Lung microvascular endothelial cell (primary cell): ENCODE measurements at regions not wholly inside any gene's neighbourhood (a gene's known extent, or its start where the extent isn't known, plus 50 kb on each side); places are given as distances from the start of the nearest gene placed in this dataset.

Experiments
- DNase-seq, 2 donors: peaks; one replicate each; pipeline versions ENCODE4 v3.0.0 to v3.0.0-alpha.2; 2010; ENCODE audit warnings: low read depth in 2 of 2

DNA sequence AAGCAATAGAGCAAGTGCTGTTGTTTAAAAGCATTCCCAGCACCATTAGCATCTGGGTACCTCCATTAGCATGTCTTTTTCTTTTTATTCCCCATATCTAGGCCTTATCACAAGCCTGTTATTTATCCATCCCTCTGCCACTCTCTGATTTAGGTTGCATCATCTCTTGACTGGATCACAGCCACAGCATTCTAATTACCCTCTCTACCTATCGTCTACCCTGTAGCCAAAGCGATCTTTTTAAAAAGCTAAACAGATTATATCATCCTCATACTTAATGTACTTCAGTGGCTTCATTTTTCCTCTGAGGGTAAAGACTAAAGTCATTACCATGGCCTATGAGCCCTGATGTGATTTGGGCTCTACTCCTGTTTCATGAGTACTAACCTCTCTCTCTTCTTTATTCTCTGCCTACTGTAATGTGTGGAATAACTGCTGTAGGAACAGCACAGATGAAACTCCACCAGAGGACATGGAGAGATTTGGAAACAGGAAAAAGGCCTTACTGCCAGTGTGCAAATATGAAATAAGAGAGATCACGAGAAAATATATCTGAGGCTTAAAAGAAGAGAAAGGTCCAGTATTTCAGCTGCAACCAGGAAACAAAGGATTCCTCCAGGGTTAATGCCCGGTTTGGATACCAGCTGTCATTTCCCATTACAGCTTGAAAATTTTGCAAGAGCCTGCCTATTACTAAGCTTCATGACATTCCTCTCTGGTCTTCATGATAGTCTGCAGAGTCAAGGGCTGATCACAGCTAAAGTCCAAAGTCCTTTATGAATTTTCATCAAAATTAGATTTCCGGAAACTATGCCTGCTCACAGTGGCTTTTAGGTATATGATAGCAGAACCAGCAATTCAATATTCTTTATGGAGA is 422.5 kb upstream of the PDE3A start:
- DNase-seq: peak; percentile 40 to 60

- DNase-seq: peak; percentile 92 to 99
Measured at GRCh38 chr12:19946550-19946949, 421.8 kb upstream of the PDE3A start.

DNA sequence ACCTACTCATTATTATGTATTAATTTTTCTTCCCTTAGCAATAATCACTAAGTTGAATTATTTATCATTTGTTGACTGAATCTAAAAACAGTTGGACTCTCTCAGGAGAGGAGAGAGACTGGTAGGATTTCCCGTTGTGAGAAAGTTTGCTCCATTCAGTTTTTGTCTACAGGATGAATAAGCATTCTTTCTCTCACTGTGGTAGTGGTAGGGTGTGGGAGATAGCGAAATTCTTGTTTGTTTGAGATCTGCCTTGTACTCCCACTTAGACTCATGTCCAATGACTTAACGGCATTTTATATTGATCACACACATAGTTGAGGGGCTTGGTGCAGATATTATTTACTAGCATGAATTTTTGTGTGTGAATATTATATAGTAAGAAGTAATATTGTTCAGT is 421.0 kb upstream of the PDE3A start:
- no peak for DNase-seq

GRCh38 chr12:19951664-19952063 is 416.7 kb upstream of the PDE3A start:
- DNase-seq: no peak

GRCh38 chr12:19953734-19954133 is 414.6 kb upstream of the PDE3A start:
- DNase-seq: no peak

- no peak for DNase-seq
Measured at GRCh38 chr12:19954163-19954562, 414.2 kb upstream of the PDE3A start.

GRCh38 chr12:19957308-19958125 is 410.8 kb upstream of the PDE3A start:
- DNase-seq: no peak

DNA sequence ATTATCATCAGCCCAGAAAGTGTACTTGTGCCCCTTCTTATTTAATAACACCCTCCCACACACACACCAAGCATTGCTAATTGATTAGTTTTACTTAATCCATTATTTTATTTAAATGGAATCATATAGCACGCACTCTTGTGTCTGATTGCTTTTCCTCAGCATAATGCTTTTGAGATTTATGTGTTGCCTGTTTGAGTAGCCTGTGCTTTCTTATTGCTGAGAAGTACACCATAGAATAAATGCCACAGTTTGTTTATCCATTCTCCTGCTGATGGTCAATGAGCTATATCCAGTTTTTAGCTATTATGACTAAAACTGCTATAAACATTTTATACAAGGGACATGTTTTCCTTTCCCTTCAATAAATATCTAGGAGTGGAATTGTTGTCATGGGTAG is 409.9 kb upstream of the PDE3A start:
- no peak for DNase-seq

GRCh38 chr12:19959353-19959752 is 409.0 kb upstream of the PDE3A start:
- peak; percentile 84 to 93 for DNase-seq

DNA sequence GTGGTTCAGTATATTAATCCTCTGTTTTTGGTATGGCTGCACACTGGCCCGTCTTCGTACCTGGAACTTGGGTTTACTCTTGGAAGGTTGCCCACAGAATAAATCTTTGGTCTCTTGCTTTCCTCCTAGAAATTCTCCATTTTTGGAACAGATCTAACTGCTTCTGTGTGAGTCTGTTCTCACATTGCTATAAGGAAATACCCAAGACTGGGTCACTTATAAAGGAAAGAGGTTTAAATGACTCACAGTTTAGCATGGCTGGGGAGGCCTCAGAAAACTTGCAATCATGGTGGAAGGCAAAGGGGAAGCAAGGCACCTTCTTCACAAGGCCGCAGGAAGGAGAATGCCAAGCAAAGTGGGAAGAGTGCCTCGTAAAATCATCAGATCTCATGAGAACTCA is 407.8 kb upstream of the PDE3A start:
- peak in 1 of 2 donors; percentile 74 for DNase-seq

- no peak for DNase-seq
Measured at GRCh38 chr12:19962192-19962591, 406.1 kb upstream of the PDE3A start.

- DNase-seq: no peak
Measured at GRCh38 chr12:19963972-19964371, 404.4 kb upstream of the PDE3A start.

DNA sequence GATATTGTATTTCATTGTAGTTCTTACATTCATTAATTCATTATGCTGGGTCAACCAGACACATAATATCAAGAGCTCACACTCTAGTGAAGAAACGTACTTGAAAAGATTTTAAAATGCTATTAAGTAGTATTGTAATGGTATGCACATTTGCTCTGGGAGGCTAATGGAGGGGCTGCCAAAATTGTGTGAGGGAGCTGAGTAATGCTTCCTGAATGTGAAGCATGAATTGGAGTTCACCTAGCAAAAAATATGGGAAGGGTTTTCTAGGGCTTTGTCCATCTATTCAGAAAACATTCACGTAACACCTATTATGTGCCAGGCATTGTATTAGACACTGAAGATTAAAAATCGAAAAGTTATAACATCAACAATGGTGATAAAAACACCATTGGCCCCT is 403.8 kb upstream of the PDE3A start:
- DNase-seq: peak; percentile 52 to 75

GRCh38 chr12:19965196-19966038 is 402.9 kb upstream of the PDE3A start:
- DNase-seq: no peak

DNA sequence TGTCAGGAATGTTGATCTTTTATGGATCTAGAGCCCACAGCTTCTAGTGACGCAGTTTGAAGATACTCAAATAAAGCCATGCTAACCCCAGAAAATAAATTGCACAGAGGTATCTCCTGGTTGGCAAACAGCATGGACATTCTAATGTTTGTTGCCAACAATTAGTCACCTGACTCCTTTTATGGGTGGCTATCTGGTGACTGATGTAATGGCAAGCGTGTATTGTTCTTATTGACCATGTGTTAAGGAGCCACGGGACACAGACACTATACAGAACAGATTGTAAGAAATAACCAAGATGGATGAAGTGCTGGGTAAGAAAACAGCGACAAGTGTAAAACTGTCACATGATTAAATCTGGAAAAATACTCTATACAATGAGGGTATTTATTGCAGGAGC is 401.3 kb upstream of the PDE3A start:
- DNase-seq: peak in 1 of 2 donors; percentile 56

DNA sequence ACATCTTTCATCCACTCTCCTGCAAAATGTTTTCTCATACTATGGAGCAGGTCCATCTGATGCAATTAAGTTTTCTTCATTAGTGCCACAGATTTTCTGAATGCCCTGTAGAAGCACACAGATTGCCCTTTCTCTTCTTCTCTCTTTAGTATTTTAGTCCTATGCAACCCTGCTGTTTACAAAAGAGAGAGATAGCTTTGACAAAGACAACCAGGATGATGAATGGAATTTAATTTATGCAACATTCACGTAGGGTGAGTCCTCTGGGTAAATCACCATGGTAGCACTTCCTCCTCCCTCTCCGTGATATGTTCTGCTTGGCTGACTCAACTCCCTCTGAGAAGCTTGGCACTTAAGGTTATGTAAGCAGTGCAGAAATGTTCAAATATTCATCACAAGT is 400.9 kb upstream of the PDE3A start:
- peak; percentile 59 to 99 for DNase-seq

- peak in 1 of 2 donors; percentile 78 for DNase-seq
Measured at GRCh38 chr12:19970116-19970515, 398.2 kb upstream of the PDE3A start.

DNA sequence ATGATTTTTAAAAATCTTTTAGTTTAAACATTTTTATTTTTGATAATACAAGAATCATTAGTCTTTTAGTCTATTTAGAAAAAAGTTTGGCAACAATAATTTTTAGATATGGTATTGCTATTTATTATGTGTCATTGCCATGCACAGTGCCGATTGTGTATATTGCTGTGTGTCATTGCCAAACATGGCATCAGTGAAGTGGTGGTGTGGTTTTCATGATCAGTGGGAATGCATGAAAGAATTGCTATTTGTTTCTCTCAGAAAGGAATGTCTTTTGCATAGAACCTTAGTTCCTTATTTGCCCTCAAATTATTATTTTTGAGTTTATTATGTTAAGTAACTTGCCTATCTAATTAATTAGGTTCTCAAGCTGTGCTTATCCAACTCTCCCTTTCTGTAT is 397.5 kb upstream of the PDE3A start:
- no peak for DNase-seq

GRCh38 chr12:19971361-19972280 is 396.7 kb upstream of the PDE3A start:
- peak in 1 of 2 donors; percentile 35 for DNase-seq
